ENCODE measurements at regions not wholly inside any gene's neighbourhood (a gene's known extent, or its start where the extent isn't known, plus 50 kb on each side); places are given as distances from the start of the nearest gene placed in this dataset.

DNA sequence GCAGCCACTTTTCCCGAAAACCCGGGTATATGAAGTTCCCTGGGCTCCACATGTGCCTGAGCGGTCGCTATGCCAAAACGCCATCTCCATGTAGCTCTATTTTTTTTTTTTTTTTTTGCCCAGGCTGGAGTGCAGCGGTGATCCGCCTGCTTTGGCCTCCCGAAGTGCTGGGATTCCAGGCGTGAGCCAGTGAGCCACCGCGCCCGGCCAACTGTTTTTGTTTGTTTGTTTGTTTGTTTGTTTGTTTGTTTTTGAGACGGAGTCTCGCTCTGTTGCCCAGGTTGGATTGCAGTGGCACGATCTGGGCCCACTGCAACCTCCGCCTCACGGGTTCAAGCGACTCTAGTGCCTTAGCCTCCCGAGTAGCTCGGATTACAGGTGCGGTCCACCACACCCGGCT is 237.5 kb upstream of the IRAK1BP1 start:
- FAIRE-seq: no peak
- Histone ChIP-seq H3K4me2 (ENCODE audit: insufficient read depth, low read length) (no peak overlapping the region), H3K79me2 (ENCODE audit: control insufficient read depth, insufficient read depth, low read length) (no peaks in the 10 kb centered on the region), H3K36me3 (ENCODE audit: control insufficient read depth, insufficient read depth, low read length) (no peaks in the 10 kb centered on the region), H3K4me1 (replicated peaks in 1 of 2; ENCODE audit: control insufficient read depth in 2 of 2, insufficient read depth in 2 of 2, low read length in 2 of 2) (no peaks in the 10 kb centered on the region; a peak in 1 of 5 replicates), H3K9ac (ENCODE audit: insufficient read depth in 1 of 2, low read depth in 2 of 2, low read length in 2 of 2) (no peak overlapping the region), H3K4me3 (no peak overlapping the region), H3K27ac (ENCODE audit: extremely low read depth, low read depth, low read length) (no peak overlapping the region), H3K9me3 (replicated peaks; ENCODE audit: control insufficient read depth, insufficient read depth, low read depth, low read length) (no peaks in the 10 kb centered on the region), H3K9me1 (ENCODE audit: control insufficient read depth, insufficient read depth, low read length) (no peaks in the 10 kb centered on the region), H4K20me1 (replicated peaks; ENCODE audit: control insufficient read depth, insufficient read depth, low read length) (no peaks in the 10 kb centered on the region), H2AFZ (ENCODE audit: low read depth, low read length) (no peak overlapping the region), H3K27me3 (ENCODE audit: control insufficient read depth in 2 of 2, insufficient read depth in 2 of 2, low read length in 2 of 2) (no peaks in the 10 kb centered on the region)
- no peak for ATAC-seq
- POLR2A ChIA-PET: interaction anchor here (0.6 kb wide), 1 partner anchor 915 kb away, joined by 3 read pairs; no protein-coding TSS in a partner anchor
- BruUV-seq (replicated peaks): no TSS peak
- CTCF ChIA-PET (ENCODE audit: low intra/inter-chr PET ratio): no interaction called here
- intact Hi-C loops (cut with micrococcal nuclease) (no loop called here), in situ Hi-C loops (cut with MboI) (no loop called here)
- TF ChIP-seq ETS2 (tag; IDR thresholded peaks at IDR 0.05; ENCODE audit: borderline replicate concordance, poor library complexity, severe bottlenecking) (no peak), POLR2A (conservative IDR thresholded peaks at IDR 0.05) (no peak), EWSR1 (IDR thresholded peaks at IDR 0.05; ENCODE audit: borderline replicate concordance, low read depth, partially characterized antibody) (no peak), PTRF (tag; IDR thresholded peaks at IDR 0.05) (no peak), SMARCA4 (IDR thresholded peaks at IDR 0.05) (no peak), U2AF1 (optimal IDR thresholded peaks at IDR 0.05; ENCODE audit: low read depth, low read length) (no peak), XRCC3 (IDR thresholded peaks at IDR 0.05) (no peak), NR2F6 (CRISPR knock-in tag; IDR thresholded peaks at IDR 0.05) (no peak)
- TF ChIP-seq, protein P1, sequence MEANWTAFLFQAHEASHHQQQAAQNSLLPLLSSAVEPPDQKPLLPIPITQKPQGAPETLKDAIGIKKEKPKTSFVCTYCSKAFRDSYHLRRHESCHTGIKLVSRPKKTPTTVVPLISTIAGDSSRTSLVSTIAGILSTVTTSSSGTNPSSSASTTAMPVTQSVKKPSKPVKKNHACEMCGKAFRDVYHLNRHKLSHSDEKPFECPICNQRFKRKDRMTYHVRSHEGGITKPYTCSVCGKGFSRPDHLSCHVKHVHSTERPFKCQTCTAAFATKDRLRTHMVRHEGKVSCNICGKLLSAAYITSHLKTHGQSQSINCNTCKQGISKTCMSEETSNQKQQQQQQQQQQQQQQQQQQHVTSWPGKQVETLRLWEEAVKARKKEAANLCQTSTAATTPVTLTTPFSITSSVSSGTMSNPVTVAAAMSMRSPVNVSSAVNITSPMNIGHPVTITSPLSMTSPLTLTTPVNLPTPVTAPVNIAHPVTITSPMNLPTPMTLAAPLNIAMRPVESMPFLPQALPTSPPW (CRISPR knock-in tag; IDR thresholded peaks at IDR 0.05): no peak
- TF ChIP-seq, protein P2, sequence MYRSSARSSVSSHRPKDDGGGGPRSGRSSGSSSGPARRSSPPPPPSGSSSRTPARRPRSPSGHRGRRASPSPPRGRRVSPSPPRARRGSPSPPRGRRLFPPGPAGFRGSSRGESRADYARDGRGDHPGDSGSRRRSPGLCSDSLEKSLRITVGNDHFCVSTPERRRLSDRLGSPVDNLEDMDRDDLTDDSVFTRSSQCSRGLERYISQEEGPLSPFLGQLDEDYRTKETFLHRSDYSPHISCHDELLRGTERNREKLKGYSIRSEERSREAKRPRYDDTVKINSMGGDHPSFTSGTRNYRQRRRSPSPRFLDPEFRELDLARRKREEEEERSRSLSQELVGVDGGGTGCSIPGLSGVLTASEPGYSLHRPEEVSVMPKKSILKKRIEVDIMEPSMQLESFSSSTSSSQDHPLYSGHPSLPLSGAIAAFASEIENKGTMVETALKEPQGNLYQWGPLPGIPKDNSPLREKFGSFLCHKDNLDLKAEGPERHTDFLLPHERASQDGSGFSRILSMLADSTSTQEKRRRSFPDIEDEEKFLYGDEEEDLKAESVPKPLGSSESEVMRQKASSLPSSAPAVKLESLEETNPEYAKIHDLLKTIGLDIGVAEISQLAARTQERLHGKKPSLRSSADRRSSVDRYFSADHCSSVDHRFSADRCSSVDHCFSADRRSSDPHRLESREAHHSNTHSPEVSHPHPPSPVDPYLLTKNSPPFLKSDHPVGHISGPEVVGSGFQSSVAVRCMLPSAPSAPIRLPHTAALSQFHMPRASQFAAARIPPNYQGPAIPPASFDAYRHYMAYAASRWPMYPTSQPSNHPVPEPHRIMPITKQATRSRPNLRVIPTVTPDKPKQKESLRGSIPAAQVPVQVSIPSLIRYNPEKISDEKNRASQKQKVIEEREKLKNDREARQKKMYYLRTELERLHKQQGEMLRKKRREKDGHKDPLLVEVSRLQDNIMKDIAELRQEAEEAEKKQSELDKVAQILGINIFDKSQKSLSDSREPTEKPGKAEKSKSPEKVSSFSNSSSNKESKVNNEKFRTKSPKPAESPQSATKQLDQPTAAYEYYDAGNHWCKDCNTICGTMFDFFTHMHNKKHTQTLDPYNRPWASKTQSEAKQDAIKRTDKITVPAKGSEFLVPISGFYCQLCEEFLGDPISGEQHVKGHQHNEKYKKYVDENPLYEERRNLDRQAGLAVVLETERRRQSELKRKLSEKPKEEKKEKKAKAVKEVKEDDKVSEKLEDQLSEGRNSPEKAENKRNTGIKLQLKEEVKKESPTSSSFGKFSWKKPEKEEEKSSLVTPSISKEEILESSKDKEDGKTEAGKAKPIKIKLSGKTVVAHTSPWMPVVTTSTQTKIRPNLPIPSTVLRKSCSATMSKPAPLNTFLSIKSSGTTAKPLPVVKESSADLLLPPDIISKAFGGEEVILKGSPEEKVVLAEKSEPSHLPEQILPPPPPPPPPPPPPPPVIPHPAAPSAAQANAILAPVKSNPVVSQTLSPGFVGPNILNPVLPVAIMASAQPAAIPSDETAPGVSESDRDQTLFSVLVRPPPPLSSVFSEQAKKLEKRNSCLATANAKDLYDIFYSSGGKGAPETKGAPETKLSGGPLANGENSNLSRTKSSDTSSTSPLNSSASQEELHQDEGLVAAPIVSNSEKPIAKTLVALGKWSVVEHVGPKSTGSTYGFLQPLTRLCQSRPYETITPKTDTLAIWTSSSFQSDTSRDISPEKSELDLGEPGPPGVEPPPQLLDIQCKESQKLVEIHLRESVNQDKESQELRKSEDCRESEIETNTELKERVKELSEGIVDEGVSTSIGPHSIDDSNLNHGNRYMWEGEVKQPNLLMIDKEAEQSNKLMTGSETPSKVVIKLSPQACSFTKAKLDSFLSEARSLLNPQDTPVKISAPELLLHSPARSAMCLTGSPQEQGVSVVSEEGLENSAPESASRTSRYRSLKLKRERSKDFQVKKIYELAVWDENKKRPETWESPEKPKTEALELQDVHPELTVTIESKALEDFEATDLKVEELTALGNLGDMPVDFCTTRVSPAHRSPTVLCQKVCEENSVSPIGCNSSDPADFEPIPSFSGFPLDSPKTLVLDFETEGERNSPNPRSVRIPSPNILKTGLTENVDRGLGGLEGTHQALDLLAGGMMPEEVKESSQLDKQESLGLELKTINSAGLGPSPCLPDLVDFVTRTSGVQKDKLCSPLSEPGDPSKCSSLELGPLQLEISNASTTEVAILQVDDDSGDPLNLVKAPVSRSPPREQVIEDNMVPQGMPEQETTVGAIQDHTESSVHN (IDR thresholded peaks at IDR 0.05; ENCODE audit: borderline replicate concordance in 1 of 2, low read depth in 1 of 2): no peak
- DNase-seq (ENCODE audit: extremely low read depth in 1 of 4, low spot score in 3 of 4): no peak
- WGBS (ENCODE audit: insufficient coverage, low coverage, missing lambda C conversion rate): 1% methylated on average over 21 of the region's 22 CpGs

Measured in K562 (cell line).